ENCODE measurements at regions not wholly inside any gene's neighbourhood (a gene's known extent, or its start where the extent isn't known, plus 50 kb on each side); places are given as distances from the start of the nearest gene placed in this dataset.

DNA sequence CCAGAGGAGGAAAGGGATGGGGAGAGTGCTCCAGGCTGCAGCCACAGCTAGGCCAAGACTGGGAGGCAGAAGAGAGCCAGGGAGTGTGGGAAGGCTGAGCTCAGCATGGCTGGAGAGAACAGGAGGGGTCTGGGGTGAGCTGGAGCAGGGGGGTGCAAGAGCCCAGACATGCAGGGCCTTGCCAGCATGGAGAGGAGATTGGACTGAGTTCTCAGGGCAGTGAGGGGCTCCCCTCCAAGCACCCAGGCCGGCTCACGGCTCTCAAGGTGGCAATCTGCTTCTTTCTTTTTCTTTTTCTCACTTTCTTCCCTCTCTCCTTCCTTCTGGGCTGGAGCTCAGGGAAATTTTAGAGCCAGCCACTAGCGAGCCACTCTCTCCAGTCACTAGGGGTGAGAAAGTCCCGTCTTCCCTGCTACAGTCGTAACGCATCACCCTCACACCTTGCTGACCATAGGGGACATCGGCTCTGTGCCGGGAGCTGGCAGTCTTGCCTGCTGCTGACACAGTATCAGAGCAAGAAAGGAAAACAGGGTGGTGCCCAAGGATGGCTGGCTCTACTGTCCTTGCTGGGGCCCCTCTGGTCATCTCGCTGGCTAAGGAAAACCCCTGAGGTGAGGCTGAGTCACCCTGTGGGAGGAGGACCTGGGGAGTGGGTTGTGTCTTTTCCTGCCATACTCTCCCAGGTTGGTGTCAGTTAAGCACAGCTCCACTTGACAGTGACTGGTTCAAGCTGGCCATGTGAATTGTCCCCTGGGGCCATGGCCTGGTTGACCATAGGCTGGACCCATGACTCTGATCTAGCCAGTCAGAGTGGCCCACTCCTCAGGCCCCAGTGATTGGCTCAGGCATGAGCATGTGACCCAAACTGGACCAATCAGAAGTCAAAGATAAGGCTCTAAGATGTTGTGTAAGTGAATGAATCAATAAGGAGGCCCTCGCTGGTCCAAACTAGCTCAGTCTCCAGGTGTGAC lies 135.1 kb upstream of the PMEPA1 start:
- no peaks in the 10 kb centered on the region for H3K36me3 ChIP-seq (ENCODE audit: insufficient read depth, low read depth, low read length)
- H3K4me1 ChIP-seq (ENCODE audit: insufficient read depth, low read length) = no peaks in the 10 kb centered on the region
- H3K9ac ChIP-seq (ENCODE audit: low read depth, low read length) = no peak overlapping the region
- H3K27me3 ChIP-seq (ENCODE audit: insufficient read depth, low read length) = no peaks in the 10 kb centered on the region
- H3K27ac ChIP-seq (ENCODE audit: low read length) = no peak overlapping the region
- H3K9me3 ChIP-seq (ENCODE audit: insufficient read depth, low read depth, low read length) = no peaks in the 10 kb centered on the region
- H3K4me3 ChIP-seq (ENCODE audit: low read length) = no peak overlapping the region

DNA sequence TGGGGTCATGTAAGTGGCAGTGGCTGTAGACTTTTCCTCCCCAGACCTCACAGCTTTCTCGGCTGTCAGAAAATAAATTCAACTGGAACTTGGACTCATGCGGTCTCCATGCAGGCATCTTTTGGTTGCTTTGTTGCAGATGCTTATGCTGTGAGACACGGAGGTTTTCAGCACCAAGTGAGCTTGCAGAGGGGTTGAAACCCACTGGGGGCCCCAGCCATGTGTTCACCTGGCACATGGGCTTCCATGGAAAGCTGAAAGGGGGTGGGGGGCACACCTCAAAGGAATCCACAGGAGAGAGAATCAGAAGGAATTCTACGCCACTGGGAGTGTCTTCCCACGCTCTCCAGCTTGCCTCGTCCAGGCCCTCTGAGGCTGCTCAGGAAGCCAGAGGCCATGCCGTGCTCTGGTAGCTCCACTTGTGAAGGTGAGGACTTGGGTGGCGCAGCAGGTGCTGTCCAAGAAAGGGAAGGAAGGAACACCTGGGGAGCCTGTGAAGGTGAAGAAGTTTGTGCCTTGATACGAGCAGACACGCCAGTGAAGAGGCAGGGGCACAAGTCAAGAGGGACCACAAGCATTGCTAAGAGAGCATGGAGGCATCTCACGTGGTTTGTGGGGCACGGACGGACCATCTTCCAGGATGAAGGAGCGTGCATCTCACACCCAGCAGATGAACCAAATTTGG lies 134.3 kb upstream of the PMEPA1 start:
- Histone ChIP-seq H3K4me1 (ENCODE audit: insufficient read depth, low read length) (no peaks in the 10 kb centered on the region), H3K9ac (ENCODE audit: low read depth, low read length) (no peak overlapping the region), H3K4me3 (ENCODE audit: low read length) (no peak overlapping the region), H3K9me3 (ENCODE audit: insufficient read depth, low read depth, low read length) (no peaks in the 10 kb centered on the region), H3K27ac (ENCODE audit: low read length) (no peak overlapping the region), H3K27me3 (ENCODE audit: insufficient read depth, low read length) (no peaks in the 10 kb centered on the region), H3K36me3 (ENCODE audit: insufficient read depth, low read depth, low read length) (no peaks in the 10 kb centered on the region)

DNA sequence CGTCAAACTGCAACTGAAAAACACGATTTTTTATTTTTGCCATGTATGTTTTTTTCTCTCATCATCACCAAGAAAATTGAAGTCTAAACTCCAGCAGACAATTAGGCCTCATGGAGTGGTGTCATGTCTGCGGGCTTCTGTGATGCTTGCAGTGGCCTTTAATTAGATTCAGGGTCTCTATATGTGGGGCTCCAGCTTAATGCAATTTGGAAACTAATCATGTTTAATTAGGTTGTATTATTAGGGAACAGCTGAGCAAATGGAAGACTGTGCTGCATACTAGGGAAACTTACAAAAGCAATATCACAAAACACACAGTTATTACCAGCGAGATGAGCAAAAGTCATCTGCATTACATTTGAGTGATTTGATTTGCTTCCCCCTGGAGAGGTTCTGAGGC lies 132.9 kb upstream of the PMEPA1 start:
- no peaks in the 10 kb centered on the region for H3K4me1 ChIP-seq (ENCODE audit: insufficient read depth, low read length)
- no peaks in the 10 kb centered on the region for H3K27me3 ChIP-seq (ENCODE audit: insufficient read depth, low read length)
- no peaks in the 10 kb centered on the region for H3K36me3 ChIP-seq (ENCODE audit: insufficient read depth, low read depth, low read length)
- no peak overlapping the region for H3K9ac ChIP-seq (ENCODE audit: low read depth, low read length)
- H3K9me3 ChIP-seq (ENCODE audit: insufficient read depth, low read depth, low read length) = no peaks in the 10 kb centered on the region
- no peak overlapping the region for H3K27ac ChIP-seq (ENCODE audit: low read length)
- H3K4me3 ChIP-seq (ENCODE audit: low read length) = no peak overlapping the region

DNA sequence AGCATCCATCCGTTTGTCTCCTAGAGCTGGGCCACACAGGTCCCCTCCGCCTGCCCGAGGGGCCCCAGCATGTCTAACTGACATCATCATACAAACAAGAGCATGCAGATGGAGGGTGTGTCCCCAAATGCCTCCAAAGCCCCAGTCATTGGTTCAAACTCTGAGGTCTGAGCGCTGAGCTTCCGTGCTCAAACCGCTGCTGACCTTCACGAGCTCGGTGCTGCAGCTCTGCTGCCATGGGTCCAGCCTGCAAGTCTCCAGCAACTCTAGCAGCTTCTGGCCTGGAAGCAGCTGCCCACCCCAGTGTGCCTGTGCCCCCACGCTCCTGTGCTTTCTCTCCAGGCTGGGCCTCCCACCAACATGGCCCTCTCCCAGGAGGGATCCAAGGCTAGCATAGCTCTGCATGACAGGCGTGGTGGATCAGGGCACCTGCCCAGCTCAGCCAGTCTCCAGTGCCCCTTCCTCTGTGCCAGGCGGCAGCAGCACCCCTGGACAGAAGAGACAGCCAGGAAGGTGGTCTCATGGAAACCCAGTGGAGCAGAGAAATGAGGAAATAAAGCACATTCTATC lies 131.6 kb upstream of the PMEPA1 start:
- no peaks in the 10 kb centered on the region for H3K9me3 ChIP-seq (ENCODE audit: insufficient read depth, low read depth, low read length)
- no peaks in the 10 kb centered on the region for H3K36me3 ChIP-seq (ENCODE audit: insufficient read depth, low read depth, low read length)
- H3K27me3 ChIP-seq (ENCODE audit: insufficient read depth, low read length) = peaks cover 2% of the 10 kb centered on the region; the same call in 1 of the 2 replicates
- no peak overlapping the region for H3K9ac ChIP-seq (ENCODE audit: low read depth, low read length)
- no peak overlapping the region for H3K4me3 ChIP-seq (ENCODE audit: low read length)
- H3K27ac ChIP-seq (ENCODE audit: low read length) = no peak overlapping the region
- H3K4me1 ChIP-seq (ENCODE audit: insufficient read depth, low read length) = no peaks in the 10 kb centered on the region

DNA sequence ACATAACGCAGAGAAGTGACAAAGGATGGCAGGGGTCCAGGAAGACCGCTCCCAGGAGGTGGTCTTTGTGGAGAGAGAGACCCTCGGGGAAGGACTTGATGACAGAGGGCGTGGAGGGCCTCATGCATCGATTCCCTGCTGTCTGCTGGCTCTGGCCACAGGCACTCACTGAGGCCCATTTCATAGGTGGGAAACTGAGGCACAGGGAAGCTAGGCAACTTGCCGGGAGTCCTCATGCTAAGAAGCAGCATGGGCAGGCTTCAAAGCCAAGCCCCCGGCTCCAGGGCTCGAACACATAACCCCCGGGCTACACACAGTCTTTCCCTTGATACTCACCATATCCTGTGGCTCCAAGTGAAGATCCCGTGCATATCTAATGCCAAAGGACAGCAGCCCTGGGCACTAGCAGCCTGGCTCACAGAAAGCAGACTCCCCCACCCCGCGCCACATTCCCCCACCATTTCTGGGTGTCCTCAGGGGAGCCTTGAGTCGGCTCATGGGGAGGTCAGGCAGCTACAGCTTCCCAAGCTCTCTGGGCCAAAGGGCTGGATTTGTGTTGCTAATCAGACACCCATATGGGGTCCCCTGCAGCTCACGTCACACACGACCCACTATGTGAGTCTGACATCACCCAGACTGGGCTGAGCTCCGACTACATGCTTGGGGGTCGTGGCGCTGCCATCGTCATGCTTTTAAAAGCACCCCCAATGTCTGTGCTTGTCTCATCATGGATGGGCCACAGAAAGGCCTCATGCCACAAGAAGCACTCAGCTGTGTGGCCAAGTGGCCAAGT lies 130.9 kb upstream of the PMEPA1 start:
- no peak overlapping the region for H3K4me3 ChIP-seq (ENCODE audit: low read length)
- no peak overlapping the region for H3K9ac ChIP-seq (ENCODE audit: low read depth, low read length)
- peaks cover 3% of the 10 kb centered on the region; the same call in 1 of the 2 replicates for H3K4me1 ChIP-seq (ENCODE audit: insufficient read depth, low read length)
- no peaks in the 10 kb centered on the region for H3K9me3 ChIP-seq (ENCODE audit: insufficient read depth, low read depth, low read length)
- H3K27me3 ChIP-seq (ENCODE audit: insufficient read depth, low read length) = peaks cover 9% of the 10 kb centered on the region
- no peaks in the 10 kb centered on the region for H3K36me3 ChIP-seq (ENCODE audit: insufficient read depth, low read depth, low read length)
- no peak overlapping the region for H3K27ac ChIP-seq (ENCODE audit: low read length)

DNA sequence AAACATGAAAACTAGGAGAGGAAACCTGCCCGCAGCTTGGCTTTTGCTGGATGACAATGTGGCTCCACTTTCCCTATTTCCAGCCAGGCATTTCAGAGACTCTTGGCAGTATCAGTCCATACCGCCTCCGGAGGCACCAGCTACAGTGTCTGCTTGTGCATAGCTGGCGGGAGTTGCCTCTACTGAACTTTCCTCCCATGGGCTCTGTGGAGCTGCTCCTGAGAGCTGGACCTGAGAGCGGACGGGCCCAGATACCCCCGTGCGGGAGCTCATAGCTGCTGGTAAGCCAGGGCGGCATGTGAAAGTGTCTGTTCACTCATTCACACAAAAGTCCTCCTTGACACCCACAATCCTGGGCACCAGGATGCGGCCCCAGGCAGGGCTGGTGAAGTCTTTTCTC lies 130.3 kb upstream of the PMEPA1 start:
- Histone ChIP-seq H3K4me1 (ENCODE audit: insufficient read depth, low read length) (peaks cover 10% of the 10 kb centered on the region; the same call in 1 of the 2 replicates), H3K27me3 (ENCODE audit: insufficient read depth, low read length) (peaks cover 10% of the 10 kb centered on the region), H3K4me3 (ENCODE audit: low read length) (no peak overlapping the region), H3K9me3 (ENCODE audit: insufficient read depth, low read depth, low read length) (no peaks in the 10 kb centered on the region), H3K9ac (ENCODE audit: low read depth, low read length) (no peak overlapping the region), H3K27ac (ENCODE audit: low read length) (no peak overlapping the region), H3K36me3 (ENCODE audit: insufficient read depth, low read depth, low read length) (no peaks in the 10 kb centered on the region)

DNA sequence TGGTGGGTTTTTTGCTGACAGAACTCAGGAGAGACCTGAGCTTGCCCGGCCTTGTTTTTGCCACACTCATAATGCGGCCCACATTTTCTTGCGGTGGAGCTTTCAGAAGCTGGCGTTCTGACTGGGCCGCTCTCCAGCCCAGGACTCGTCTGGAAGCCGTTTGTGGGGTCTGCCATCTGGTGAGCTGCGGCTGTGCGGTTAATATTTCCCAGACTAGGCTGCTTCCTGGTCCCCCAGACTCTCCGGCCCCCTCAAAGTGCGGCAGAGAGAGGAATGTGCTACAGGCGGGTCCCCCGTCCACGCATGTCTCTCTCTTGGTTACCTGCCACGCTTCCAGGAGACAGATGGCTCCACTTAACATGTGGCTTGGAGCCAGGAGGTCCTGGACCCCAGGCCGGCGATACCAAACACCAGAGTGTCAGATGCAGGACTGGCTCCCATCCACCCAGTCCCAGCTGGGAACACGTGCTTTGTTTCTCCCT lies 128.9 kb upstream of the PMEPA1 start:
- no peaks in the 10 kb centered on the region for H3K36me3 ChIP-seq (ENCODE audit: insufficient read depth, low read depth, low read length)
- peaks cover 10% of the 10 kb centered on the region; the same call in 1 of the 2 replicates for H3K4me1 ChIP-seq (ENCODE audit: insufficient read depth, low read length)
- no peak overlapping the region for H3K27ac ChIP-seq (ENCODE audit: low read length)
- H3K27me3 ChIP-seq (ENCODE audit: insufficient read depth, low read length) = peaks cover 10% of the 10 kb centered on the region
- H3K4me3 ChIP-seq (ENCODE audit: low read length) = no peak overlapping the region
- H3K9ac ChIP-seq (ENCODE audit: low read depth, low read length) = no peak overlapping the region
- H3K9me3 ChIP-seq (ENCODE audit: insufficient read depth, low read depth, low read length) = no peaks in the 10 kb centered on the region

DNA sequence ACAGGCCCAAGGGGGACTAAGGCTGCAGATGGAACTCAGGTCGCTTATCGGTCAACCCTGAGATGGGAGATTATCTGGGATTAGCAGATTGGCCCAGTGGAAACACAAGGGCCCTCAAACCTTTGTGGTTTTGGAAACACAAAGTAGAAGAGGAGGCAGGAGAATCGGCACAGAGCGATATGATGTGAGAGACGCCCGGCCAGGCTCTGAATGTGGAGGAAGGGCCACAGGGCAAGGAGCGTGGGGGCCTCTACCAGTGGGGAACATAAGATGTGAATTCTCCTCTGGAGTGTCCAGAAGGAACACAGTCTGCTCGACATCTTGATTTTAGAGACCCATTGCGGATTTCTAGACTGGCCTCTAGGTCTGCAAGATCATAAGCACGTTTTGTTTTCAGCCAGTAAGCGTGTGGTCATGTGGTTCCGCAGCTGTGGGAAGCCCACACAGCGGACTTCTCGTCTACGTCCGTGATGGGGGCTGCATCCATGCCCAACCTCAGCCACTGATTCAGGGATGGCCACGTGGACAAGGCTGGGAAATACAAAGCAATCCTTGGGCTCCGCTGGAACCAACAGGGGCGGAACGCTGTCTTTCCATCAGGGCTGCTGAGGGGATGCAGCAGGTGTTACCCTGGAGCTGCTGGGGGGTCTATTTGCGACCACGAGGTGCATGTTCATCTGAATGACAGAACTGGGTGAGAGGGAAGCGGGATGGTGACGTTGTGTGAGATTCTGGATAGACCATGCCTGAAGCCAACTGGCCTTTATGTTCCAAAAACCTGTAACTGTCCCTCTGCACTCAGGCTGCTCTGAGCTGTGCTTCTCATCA lies 127.6 kb upstream of the PMEPA1 start:
- Histone ChIP-seq H3K27me3 (ENCODE audit: insufficient read depth, low read length) (peaks cover 10% of the 10 kb centered on the region), H3K4me3 (ENCODE audit: low read length) (no peak overlapping the region), H3K9ac (ENCODE audit: low read depth, low read length) (no peak overlapping the region), H3K4me1 (ENCODE audit: insufficient read depth, low read length) (peaks cover 10% of the 10 kb centered on the region; the same call in 1 of the 2 replicates), H3K36me3 (ENCODE audit: insufficient read depth, low read depth, low read length) (no peaks in the 10 kb centered on the region), H3K9me3 (ENCODE audit: insufficient read depth, low read depth, low read length) (no peaks in the 10 kb centered on the region), H3K27ac (ENCODE audit: low read length) (no peak overlapping the region)

DNA sequence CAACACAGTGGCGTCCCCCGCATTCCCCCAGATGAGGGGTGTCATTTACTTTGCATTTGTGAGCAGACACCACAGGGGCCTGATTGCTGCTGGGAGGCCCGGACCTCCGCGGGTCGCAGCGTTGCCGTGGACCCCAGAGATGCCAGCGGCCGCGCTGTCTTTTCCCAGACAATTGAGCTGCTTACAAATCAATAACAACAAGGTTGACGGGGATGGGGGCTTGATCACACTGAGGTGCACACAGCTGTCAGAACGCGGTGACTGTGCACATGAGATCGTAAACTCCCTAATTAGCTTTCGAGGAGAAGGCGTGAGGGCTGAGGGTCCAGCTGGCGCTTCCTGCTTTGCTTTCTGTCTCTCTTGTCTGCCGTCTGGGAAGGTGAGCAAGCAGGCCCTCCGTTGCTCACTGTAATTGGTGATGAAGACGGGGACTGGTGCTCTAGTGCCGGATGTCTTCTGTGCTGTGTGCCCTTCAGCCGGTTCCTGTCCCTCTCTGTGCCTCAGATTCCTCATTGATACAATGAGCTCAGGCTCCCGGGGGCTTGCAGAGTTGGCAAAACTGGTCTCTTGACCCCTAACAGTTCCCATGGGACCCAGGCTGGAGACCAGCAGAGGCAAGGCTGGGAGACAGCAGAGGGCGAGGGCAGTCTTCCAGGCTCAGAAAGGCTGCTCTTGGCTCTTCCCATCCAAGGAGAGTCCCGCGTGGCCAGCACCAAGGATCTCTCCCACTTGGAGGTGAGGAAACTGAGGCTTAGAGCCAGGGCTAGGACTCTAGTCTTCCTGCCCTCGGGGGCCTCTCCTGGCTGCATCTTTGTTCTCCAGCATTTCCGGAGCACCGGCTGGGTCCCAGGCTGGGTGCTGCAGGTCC lies 126.0 kb upstream of the PMEPA1 start:
- H3K9me3 ChIP-seq (ENCODE audit: insufficient read depth, low read depth, low read length) = no peaks in the 10 kb centered on the region
- H3K27me3 ChIP-seq (ENCODE audit: insufficient read depth, low read length) = peaks cover 10% of the 10 kb centered on the region
- no peak overlapping the region for H3K27ac ChIP-seq (ENCODE audit: low read length)
- H3K4me1 ChIP-seq (ENCODE audit: insufficient read depth, low read length) = peaks cover 10% of the 10 kb centered on the region; the same call in 1 of the 2 replicates
- H3K4me3 ChIP-seq (ENCODE audit: low read length) = peak overlapping the region; percentile 5; the same call in 1 of the 2 replicates
- H3K9ac ChIP-seq (ENCODE audit: low read depth, low read length) = no peak overlapping the region
- H3K36me3 ChIP-seq (ENCODE audit: insufficient read depth, low read depth, low read length) = no peaks in the 10 kb centered on the region

DNA sequence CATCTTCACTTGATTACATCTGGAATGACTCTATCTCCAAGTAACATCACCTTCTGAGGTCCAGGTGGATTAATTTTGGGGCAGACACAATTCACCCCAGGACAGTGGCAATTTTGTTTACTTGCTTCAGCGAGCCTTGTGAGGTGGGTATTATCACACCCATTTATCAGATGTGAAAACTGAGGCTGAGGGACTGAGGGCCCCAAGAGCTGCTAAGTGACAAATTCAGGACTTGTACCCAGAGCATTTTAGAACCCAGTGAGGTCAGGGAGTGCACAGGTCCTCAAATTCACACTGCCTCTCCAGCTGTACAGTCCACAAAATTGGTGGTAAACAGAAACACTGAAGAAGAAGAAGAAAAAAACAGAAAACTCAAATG lies 125.2 kb upstream of the PMEPA1 start:
- H3K27ac ChIP-seq (ENCODE audit: low read length) = no peak overlapping the region
- peaks cover 10% of the 10 kb centered on the region; the same call in 1 of the 2 replicates for H3K4me1 ChIP-seq (ENCODE audit: insufficient read depth, low read length)
- H3K9me3 ChIP-seq (ENCODE audit: insufficient read depth, low read depth, low read length) = no peaks in the 10 kb centered on the region
- H3K36me3 ChIP-seq (ENCODE audit: insufficient read depth, low read depth, low read length) = no peaks in the 10 kb centered on the region
- H3K9ac ChIP-seq (ENCODE audit: low read depth, low read length) = no peak overlapping the region
- peaks cover 10% of the 10 kb centered on the region for H3K27me3 ChIP-seq (ENCODE audit: insufficient read depth, low read length)
- no peak overlapping the region for H3K4me3 ChIP-seq (ENCODE audit: low read length)

Data from iPS-20b (cell line).